Fibroblast of lung (primary cell): ENCODE measurements at regions not wholly inside any gene's neighbourhood (a gene's known extent, or its start where the extent isn't known, plus 50 kb on each side); places are given as distances from the start of the nearest gene placed in this dataset.

Experiments used
- CTCF ChIP-seq, 2 donors: IDR thresholded peaks in 1 of 2; conservative IDR thresholded peaks in 1 of 2; 1 replicate in 1 of 2; 2 replicates in 1 of 2; pipeline ENCODE4 v1.5.1; 2011 to 2012; ENCODE audit warnings: low read length in 2 of 2, control low read depth in 1 of 2, inconsistent platforms in 1 of 2, low read depth in 1 of 2, mild to moderate bottlenecking in 1 of 2
- EZH2 ChIP-seq: IDR thresholded peaks from 2 replicates; pipeline ENCODE4 v1.5.1; 2012; ENCODE audit warnings: low read length, control low read depth, mild to moderate bottlenecking; ENCODE audit errors: missing control alignments

GRCh38 chr9:99588747-99589146 is 232.9 kb upstream of the NR4A3 start:
- TF ChIP-seq CTCF (conservative IDR thresholded peaks at IDR 0.05 in 1 of 2, IDR thresholded peaks at IDR 0.05 in 1 of 2; ENCODE audit: low read depth in 1 of 2, low read length in 2 of 2) (no peak), EZH2 (no peak)
